HepG2 (cell line): ENCODE measurements at regions not wholly inside any gene's neighbourhood (a gene's known extent, or its start where the extent isn't known, plus 50 kb on each side); places are given as distances from the start of the nearest gene placed in this dataset.

Experiments used
- ATAC-seq: fragments of 200-7000 bp; cut with Tn5 transposase; 3 replicates; pipeline ENCODE4 v1.9.1; 2020; ENCODE audit warnings: mild to moderate bottlenecking, moderate library complexity
- BruUV-seq: library from RNA; stranded (reverse); fragments of 400-500 nt; replicated peaks from 2 replicates; lab custom pipeline; 2021; lab: Mats Ljungman, UMichigan
- CTCF ChIA-PET: fragments of 300-600 bp; formaldehyde crosslinking; extraction: SDS; loops from one replicate; lab custom pipeline; 2021; ENCODE audit warnings: low total read pairs, inconsistent platforms, low intra/inter-chr PET ratio; lab: Yijun Ruan, JAX
- POLR2A ChIA-PET: fragments of 350-600 bp; sonication (Branson Sonifier 250); formaldehyde crosslinking; loops from one replicate; lab custom pipeline; 2020; ENCODE audit warnings: antibody characterized with exemption, inconsistent platforms; lab: Yijun Ruan, JAX
- DNase-seq: peaks from one replicate; pipeline ENCODE4 v3.0.0-alpha.2; 2015; ENCODE audit warnings: low spot score
- FAIRE-seq: peaks from 3 replicates; lab custom pipeline; 2011; peaks lifted over from hg19 to GRCh38; lab: Jason Lieb, UNC
- H2AFZ ChIP-seq: one replicate; pipeline ENCODE4 v1.6.1; 2011; ENCODE audit warnings: low read length, inconsistent platforms
- H3K27ac ChIP-seq: fragments of 300-600 bp; 3 replicates; pipeline ENCODE4 v1.8.0; 2011; ENCODE audit warnings: mixed run types, mild to moderate bottlenecking, mixed read lengths, low read length, inconsistent platforms; ENCODE audit not compliant: insufficient read depth; ENCODE audit errors: extremely low read length
- H3K27me3 ChIP-seq, 2 experiments: fragments of 200-600 bp in 1 of 2; 2 replicates in 1 of 2; 3 replicates in 1 of 2; pipeline versions ENCODE4 v1.6.0 to v1.8.0; 2011; ENCODE audit warnings: low read length in 2 of 2, mild to moderate bottlenecking in 2 of 2, moderate library complexity in 2 of 2, inconsistent platforms in 1 of 2; ENCODE audit not compliant: insufficient read depth in 2 of 2, control insufficient read depth in 1 of 2
- H3K36me3 ChIP-seq, 2 experiments: fragments of 200-600 bp in 1 of 2; replicated peaks in 1 of 2; 2 replicates in 1 of 2; 3 replicates in 1 of 2; pipeline versions ENCODE4 v1.5.1 to v1.8.0; 2011; ENCODE audit warnings: low read length in 2 of 2, inconsistent platforms in 1 of 2; ENCODE audit not compliant: insufficient read depth in 2 of 2, control insufficient read depth in 1 of 2
- H3K4me1 ChIP-seq: 2 replicates; pipeline ENCODE4 v1.5.1; 2012; ENCODE audit warnings: low read length, inconsistent platforms; ENCODE audit not compliant: insufficient read depth
- H3K4me2 ChIP-seq: 2 replicates; pipeline ENCODE4 v1.6.0; 2011; ENCODE audit warnings: low read depth, low read length, inconsistent platforms
- H3K4me3 ChIP-seq, 3 experiments: fragments of 200-600 bp in 1 of 3; sonication (generic), shearing (Covaris generic) in 1 of 3; replicated peaks in 1 of 3; 2 replicates each; pipeline ENCODE4 v1.5.1; 2011 to 2016; ENCODE audit warnings: low read length in 3 of 3, inconsistent platforms in 2 of 3, low read depth in 2 of 3, mild to moderate bottlenecking in 2 of 3, control low read depth in 1 of 3, mixed read lengths in 1 of 3; ENCODE audit not compliant: insufficient read depth in 1 of 3
- H3K79me2 ChIP-seq: one replicate; pipeline ENCODE4 v1.6.1; 2011; ENCODE audit warnings: low read length, inconsistent platforms; ENCODE audit not compliant: insufficient read depth
- H3K9ac ChIP-seq: 2 replicates; pipeline ENCODE4 v1.6.0; 2011; ENCODE audit warnings: mild to moderate bottlenecking, low read depth, low read length, inconsistent platforms; ENCODE audit not compliant: insufficient read depth
- H3K9me3 ChIP-seq: 2 replicates; pipeline ENCODE4 v1.5.1; 2012; ENCODE audit warnings: mild to moderate bottlenecking, low read length
- H4K20me1 ChIP-seq: 2 replicates; pipeline ENCODE4 v1.6.0; 2011; ENCODE audit warnings: inconsistent platforms, mild to moderate bottlenecking, low read length, moderate library complexity; ENCODE audit not compliant: insufficient read depth
- CHCHD3 ChIP-seq: sonication (generic); formaldehyde crosslinking; IDR thresholded peaks from 2 replicates; pipeline ENCODE4 v1.8.0; 2022; ENCODE audit warnings: mild to moderate bottlenecking, missing genetic modification reagents, moderate library complexity
- GATAD2A ChIP-seq: IDR thresholded peaks from 2 replicates; pipeline ENCODE4 v1.6.1; 2016
- KAT2B ChIP-seq: fragments of 150-350 bp; IDR thresholded peaks from 2 replicates; pipeline ENCODE4 v1.6.1; 2014; ENCODE audit warnings: low read depth, low read length, borderline replicate concordance
- KLF15 ChIP-seq: sonication (generic); formaldehyde crosslinking; IDR thresholded peaks from 2 replicates; pipeline ENCODE4 v1.8.1; 2023; ENCODE audit warnings: borderline replicate concordance, mild to moderate bottlenecking, inconsistent platforms, missing genetic modification reagents, mixed read lengths
- MXD4 ChIP-seq: IDR thresholded peaks from 2 replicates; pipeline ENCODE4 v1.6.1; 2016; ENCODE audit warnings: mild to moderate bottlenecking, missing biosample characterization, missing genetic modification reagents
- NFYC ChIP-seq: IDR thresholded peaks from 2 replicates; pipeline ENCODE4 v1.6.1; 2016; ENCODE audit warnings: missing genetic modification reagents, missing compliant biosample characterization
- SNRNP70 ChIP-seq: fragments of 200-400 bp; formaldehyde crosslinking; IDR thresholded peaks from 2 replicates; pipeline ENCODE4 v1.6.1; 2017; ENCODE audit warnings: mild to moderate bottlenecking, low read depth, low read length, moderate library complexity
- ZNF234 ChIP-seq: sonication (generic); formaldehyde crosslinking; conservative IDR thresholded peaks from 2 replicates; pipeline ENCODE4 v1.5.1; 2020; ENCODE audit warnings: mild to moderate bottlenecking, missing genetic modification reagents
- ZNF235 ChIP-seq: sonication (generic); formaldehyde crosslinking; IDR thresholded peaks from 2 replicates; pipeline ENCODE4 v1.8.1; 2023; ENCODE audit warnings: mild to moderate bottlenecking, missing genetic modification reagents, borderline replicate concordance
- ZNF260 ChIP-seq: sonication (generic); formaldehyde crosslinking; IDR thresholded peaks from 2 replicates; pipeline ENCODE4 v1.4.0; 2020; ENCODE audit warnings: missing genetic modification reagents, low read depth, mild to moderate bottlenecking, borderline replicate concordance
- ZNF598 ChIP-seq: sonication (generic); formaldehyde crosslinking; IDR thresholded peaks from 2 replicates; pipeline ENCODE4 v1.5.1; 2020; ENCODE audit warnings: mild to moderate bottlenecking, missing genetic modification reagents, borderline replicate concordance
- ZNF644 ChIP-seq: IDR thresholded peaks from 2 replicates; pipeline ENCODE4 v1.6.1; 2016; ENCODE audit warnings: low read depth
- WGBS: methylation state at CpG from one replicate; pipeline ENCODE4 v1.1.6; 2017; ENCODE audit warnings: low lambda C conversion rate; 5-methylcytosine and 5-hydroxymethylcytosine counted together
- in situ Hi-C: cut with HindIII; loops from 2 replicates; pipeline ENCODE4 v1.10.0; 2017; ENCODE audit warnings: low pct_unique_long_range_greater_than_20kb; ENCODE audit not compliant: extremely low pct_ligation_motif_present
- intact Hi-C: fragments of 100-400 bp; cut with micrococcal nuclease; formaldehyde crosslinking; loops from one replicate; pipeline ENCODE4 v1.10.0; 2022; ENCODE audit not compliant: unreplicated experiment
- TF ChIP-seq, protein P1 (sequence below): sonication (generic); formaldehyde crosslinking; IDR thresholded peaks from 2 replicates; pipeline ENCODE4 v1.8.0; 2022; ENCODE audit warnings: mild to moderate bottlenecking, missing genetic modification reagents

DNA sequence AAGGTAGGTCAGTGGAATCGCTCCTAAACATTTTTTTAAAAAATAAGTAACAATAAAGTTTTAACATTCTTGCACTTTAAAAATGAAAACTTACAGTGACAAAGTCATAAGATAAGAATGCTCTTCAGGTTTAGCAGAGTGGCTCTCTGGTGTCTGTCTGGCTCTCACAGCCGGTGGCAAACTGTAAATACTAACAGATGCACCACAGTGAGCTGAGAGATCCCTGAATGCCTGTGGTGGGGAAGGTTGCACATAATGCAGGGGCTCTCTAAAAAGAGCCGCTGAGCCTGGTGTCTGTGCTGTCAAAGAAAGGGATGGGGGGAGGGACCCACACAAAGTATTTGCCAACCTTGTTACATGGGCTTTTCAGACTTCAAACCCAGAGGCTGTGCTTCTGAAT, 498.3 kb downstream of the CCSER2 start:
- 0% methylated on average over 2 of the region's 3 CpGs for WGBS
- H3K4me1 ChIP-seq, result no peaks in the 10 kb centered on the region
- no peak overlapping the region for H3K4me2 ChIP-seq
- no peak overlapping the region for H2AFZ ChIP-seq
- BruUV-seq, result no TSS peak
- no peak overlapping the region for H3K4me3 ChIP-seq
- H3K27me3 ChIP-seq, result no peaks in the 10 kb centered on the region
- POLR2A ChIA-PET, result no interaction called here
- TF ChIP-seq ZNF644 (no peak), ZNF235 (CRISPR knock-in tag) (no peak), KLF15 (CRISPR knock-in tag) (no peak), NFYC (CRISPR knock-in tag) (no peak), KAT2B (no peak), GATAD2A (CRISPR knock-in tag) (no peak), CHCHD3 (CRISPR knock-in tag) (no peak), MXD4 (no peak), ZNF598 (CRISPR knock-in tag) (no peak), ZNF234 (no peak), ZNF260 (CRISPR knock-in tag) (no peak), SNRNP70 (no peak)
- TF ChIP-seq, protein P1, sequence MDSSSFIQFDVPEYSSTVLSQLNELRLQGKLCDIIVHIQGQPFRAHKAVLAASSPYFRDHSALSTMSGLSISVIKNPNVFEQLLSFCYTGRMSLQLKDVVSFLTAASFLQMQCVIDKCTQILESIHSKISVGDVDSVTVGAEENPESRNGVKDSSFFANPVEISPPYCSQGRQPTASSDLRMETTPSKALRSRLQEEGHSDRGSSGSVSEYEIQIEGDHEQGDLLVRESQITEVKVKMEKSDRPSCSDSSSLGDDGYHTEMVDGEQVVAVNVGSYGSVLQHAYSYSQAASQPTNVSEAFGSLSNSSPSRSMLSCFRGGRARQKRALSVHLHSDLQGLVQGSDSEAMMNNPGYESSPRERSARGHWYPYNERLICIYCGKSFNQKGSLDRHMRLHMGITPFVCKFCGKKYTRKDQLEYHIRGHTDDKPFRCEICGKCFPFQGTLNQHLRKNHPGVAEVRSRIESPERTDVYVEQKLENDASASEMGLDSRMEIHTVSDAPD (CRISPR knock-in tag), result no peak
- H3K9me3 ChIP-seq, result no peaks in the 10 kb centered on the region
- CTCF ChIA-PET, result no interaction called here
- ATAC-seq, result no peak
- in situ Hi-C loops, result no loop called here
- no peaks in the 10 kb centered on the region for H3K79me2 ChIP-seq
- H3K9ac ChIP-seq, result no peak overlapping the region
- DNase-seq, result no peak
- FAIRE-seq, result no peak
- no peak overlapping the region for H3K27ac ChIP-seq
- no peaks in the 10 kb centered on the region for H4K20me1 ChIP-seq
- intact Hi-C loops, result no loop called here
- no peaks in the 10 kb centered on the region for H3K36me3 ChIP-seq
